ENCODE measurements at regions not wholly inside any gene's neighbourhood (a gene's known extent, or its start where the extent isn't known, plus 50 kb on each side); places are given as distances from the start of the nearest gene placed in this dataset.

- TF ChIP-seq REXO4 (CRISPR knock-in tag; IDR thresholded peaks at IDR 0.05; ENCODE audit: borderline replicate concordance) (no peak), MEIS1 (CRISPR knock-in tag; IDR thresholded peaks at IDR 0.05; ENCODE audit: borderline replicate concordance) (no peak), CHCHD3 (CRISPR knock-in tag; IDR thresholded peaks at IDR 0.05) (no peak), HDAC1 (CRISPR knock-in tag; IDR thresholded peaks at IDR 0.05) (peak; percentile 67; the same call in 1 of the 2 replicates), ZNF484 (CRISPR knock-in tag; IDR thresholded peaks at IDR 0.05; ENCODE audit: borderline replicate concordance, low read depth) (no peak), NFKBIZ (CRISPR knock-in tag; IDR thresholded peaks at IDR 0.05) (no peak), PBX3 (CRISPR knock-in tag; IDR thresholded peaks at IDR 0.05; ENCODE audit: borderline replicate concordance) (no peak), SP1 (IDR thresholded peaks at IDR 0.05) (no peak), SP1 (CRISPR knock-in tag; IDR thresholded peaks at IDR 0.05) (no peak), HNRNPL (IDR thresholded peaks at IDR 0.05; ENCODE audit: low read depth, low read length) (peak; percentile 76; the same call in 1 of the 2 replicates), ZSCAN22 (CRISPR knock-in tag; IDR thresholded peaks at IDR 0.05) (no peak), ZFP36L2 (CRISPR knock-in tag; IDR thresholded peaks at IDR 0.05) (no peak), TBL1XR1 (IDR thresholded peaks at IDR 0.05; ENCODE audit: borderline replicate concordance, low read length, partially characterized antibody) (no peak), SP4 (CRISPR knock-in tag; IDR thresholded peaks at IDR 0.05) (no peak; the same call in 1 of the 2 replicates), ZNF142 (CRISPR knock-in tag; IDR thresholded peaks at IDR 0.05) (no peak), BRCA1 (CRISPR knock-in tag; IDR thresholded peaks at IDR 0.05) (no peak), SNAPC2 (CRISPR knock-in tag; IDR thresholded peaks at IDR 0.05) (no peak), RCOR2 (CRISPR knock-in tag; IDR thresholded peaks at IDR 0.05) (no peak; the same call in 1 of the 2 replicates), ZNF256 (CRISPR knock-in tag; conservative IDR thresholded peaks at IDR 0.05) (no peak), ZNF850 (CRISPR knock-in tag; conservative IDR thresholded peaks at IDR 0.05) (no peak), ZNF740 (CRISPR knock-in tag; IDR thresholded peaks at IDR 0.05) (no peak), ZNF891 (CRISPR knock-in tag; IDR thresholded peaks at IDR 0.05) (0 out of 2 replicates have a peak, but pooled peaks have one; percentile 55), HNF4A (CRISPR knock-in tag; IDR thresholded peaks at IDR 0.05) (peak; percentile 41), ZSCAN21 (CRISPR knock-in tag; IDR thresholded peaks at IDR 0.05; ENCODE audit: borderline replicate concordance) (no peak), ZNF792 (CRISPR knock-in tag; IDR thresholded peaks at IDR 0.05) (0 out of 2 replicates have a peak, but pooled peaks have one; percentile 39), ZNF652 (CRISPR knock-in tag; IDR thresholded peaks at IDR 0.05; ENCODE audit: borderline replicate concordance, low read depth) (no peak), MAF1 (CRISPR knock-in tag; IDR thresholded peaks at IDR 0.05; ENCODE audit: borderline replicate concordance) (no peak)
These were observed 66.1 kb upstream of the DLG1 start (continued) for GRCh38 chr3:197364410-197365071.

Data from HepG2 (cell line).